Activated CD4-positive, alpha-beta T cell treated with anti-CD3 and anti-CD28 coated beads, Interleukin-2, Interleukin-6, amounts not matched to agents 100 ng/mL and 50 ng/mL, durations not matched to agents 16 hours and 8 hours (primary cell): ENCODE measurements at regions not wholly inside any gene's neighbourhood (a gene's known extent, or its start where the extent isn't known, plus 50 kb on each side); places are given as distances from the start of the nearest gene placed in this dataset.

ENCODE experiments used
- DNase-seq: peaks from one replicate; pipeline ENCODE4 v3.0.0-alpha.2; 2020

DNA sequence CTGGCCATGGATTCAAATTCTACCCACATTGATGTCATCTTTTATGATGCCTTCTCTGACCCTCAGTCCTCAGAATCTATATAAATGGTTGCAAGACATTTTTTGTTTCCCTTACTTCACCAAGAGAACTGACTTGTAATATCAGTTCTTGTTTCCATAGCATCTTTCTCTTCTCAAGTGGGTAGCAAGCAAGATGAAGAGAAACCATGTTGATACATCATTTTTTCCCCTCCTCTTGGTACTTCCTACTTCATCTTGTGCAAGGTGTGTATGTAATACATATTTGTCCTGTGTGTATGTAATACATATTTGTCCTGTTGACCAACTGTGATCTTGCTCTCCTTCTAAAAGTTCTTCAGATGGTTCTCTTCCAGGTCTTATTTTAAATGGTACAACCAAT is 348.6 kb downstream of the PTEN start:
- DNase-seq: no peak

DNA sequence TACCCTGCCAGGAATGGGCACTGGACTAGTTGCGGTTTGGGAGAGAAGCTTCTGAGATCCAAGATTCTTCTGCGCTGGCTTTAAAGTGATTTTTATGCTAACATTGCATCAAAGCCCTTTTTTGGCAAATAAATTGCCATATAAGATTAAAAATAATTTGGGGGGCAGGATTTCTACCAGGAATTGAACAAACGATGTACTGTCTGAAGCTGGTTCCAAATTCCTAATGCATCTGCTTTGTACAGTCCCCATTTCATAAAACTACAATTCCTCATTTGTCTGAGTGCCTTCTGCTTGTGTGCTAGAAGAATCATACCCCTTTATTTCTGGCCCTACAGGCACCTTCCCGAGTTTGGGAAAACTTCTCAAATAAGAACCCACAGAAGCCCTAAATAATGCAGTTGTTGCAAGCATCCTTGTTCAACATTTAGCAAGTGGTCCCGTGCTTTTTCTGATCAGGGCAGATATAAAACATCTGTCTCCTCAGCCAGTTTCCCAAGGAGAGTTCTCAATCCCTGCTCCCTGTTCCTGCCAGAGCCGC is 349.7 kb downstream of the PTEN start:
- DNase-seq: no peak

DNA sequence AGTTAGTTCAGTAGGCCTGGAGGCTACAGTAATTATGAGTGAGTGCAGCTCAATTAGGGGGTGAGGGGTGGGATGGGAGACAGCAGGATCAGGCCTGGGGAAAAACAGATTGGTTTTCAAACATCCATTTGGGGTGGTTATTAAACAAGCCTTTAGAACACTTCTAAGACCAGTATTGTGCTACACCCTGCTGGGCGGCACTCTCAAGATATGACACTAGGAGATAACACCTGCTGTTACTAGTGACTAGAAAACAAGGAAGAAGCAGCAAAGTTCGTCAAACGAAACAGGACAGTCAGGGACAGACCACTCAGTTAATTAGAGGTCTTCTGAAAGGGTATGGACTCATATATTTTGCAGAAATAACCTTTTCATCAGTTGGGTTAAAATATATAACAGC is 353.6 kb downstream of the PTEN start:
- no peak for DNase-seq

DNA sequence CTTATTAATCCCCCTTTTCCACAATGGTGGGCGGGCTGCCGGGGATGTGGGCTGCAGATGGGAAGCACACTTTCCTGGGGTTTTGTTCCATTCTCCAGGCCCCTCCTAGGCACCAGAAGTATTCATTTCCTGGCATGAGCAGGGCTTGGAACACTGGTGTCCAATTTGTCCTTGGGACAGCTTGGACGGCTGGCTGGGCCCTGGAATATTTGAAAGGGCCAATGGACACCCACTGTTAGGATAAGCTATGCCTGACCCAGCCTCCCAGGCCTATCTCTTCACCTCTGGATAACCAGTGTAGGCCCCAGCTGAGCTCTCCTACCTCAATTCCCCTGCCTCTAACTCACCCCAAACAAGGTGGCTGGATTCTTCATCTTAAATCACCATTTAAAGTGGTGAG is 354.9 kb downstream of the PTEN start:
- no peak for DNase-seq

DNA sequence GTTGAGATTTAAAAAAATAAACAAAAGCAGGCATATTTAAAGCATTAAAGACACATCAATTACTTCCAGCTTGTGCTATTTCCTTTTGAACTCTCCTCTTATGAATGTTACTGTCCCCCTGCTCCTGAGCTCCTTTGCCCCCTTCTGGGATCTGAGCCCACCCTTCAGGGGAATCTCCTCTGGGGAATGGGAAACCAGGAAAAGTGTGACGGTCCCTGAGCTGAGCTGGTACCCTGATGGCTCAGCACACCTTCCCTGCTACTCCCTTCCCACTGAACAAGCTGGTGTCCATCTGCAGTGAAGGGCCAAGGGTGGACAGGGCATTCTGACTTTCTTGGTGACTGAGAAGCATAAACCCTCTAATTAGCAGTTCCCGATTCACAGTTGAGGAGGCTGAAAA is 356.3 kb downstream of the PTEN start:
- no peak for DNase-seq

DNA sequence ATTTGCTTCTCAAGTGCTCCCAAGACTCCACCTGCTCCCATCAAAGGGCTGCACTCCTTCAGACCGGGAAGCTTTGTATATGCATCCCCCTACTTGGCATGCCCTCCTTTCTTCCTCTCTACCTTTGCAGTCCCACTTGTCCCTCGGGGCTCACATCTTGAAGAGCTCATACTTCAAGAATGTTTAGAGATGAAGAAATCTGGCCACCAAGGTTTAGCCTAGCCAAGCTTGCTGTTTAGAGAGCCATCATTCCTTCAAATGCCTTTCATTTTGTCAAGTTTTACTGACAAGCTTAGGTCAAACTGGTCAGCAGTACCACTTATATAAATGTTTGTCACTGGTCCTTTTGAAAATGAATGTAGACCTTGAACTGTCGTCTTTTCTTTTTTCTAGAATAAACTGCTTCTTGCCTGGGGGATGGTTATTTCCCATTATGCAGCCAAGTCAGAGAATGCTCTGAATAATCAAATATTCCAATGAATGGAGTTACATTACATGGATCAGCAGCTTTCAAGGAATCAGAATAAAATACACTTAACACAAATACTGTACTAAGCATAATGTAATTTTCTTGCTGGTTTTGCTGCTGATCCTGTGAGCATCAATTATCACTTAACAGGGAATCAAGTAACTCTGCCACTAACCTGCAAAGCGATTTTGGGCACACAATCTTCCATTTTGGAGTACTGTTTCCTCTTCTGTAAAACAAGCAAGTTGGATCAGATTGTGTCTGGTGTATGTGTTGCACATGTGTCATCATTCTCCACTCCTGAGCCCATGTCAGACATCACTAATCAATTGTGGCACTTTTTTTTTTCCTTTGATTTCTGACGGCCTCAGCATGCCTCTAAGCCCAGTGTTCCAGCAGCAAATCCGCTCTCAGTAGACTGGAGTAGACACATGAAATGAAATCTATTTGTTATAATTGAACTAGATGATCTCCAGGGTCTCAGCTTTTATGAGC is 357.9 kb downstream of the PTEN start:
- DNase-seq: no peak

DNA sequence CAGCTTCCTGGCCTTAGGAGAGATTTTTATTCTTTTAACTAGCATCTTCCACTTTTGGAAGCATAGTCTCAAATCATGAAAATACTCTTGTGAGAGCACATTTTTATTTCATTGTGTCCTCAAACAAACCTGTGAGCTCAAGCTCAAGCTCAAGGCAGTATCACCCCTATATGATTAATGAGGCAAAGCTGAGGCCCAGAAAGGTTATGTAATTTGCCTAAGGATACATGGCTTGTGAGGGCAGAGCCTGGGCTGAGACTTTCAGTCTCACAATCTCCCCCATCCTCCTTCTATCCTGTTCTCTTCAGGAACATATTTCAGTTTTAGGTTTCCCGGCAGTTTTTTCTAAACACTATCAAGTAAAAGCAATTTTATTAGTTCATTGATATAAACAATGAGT is 359.5 kb downstream of the PTEN start:
- no peak for DNase-seq
